ENCODE measurements at regions not wholly inside any gene's neighbourhood (a gene's known extent, or its start where the extent isn't known, plus 50 kb on each side); places are given as distances from the start of the nearest gene placed in this dataset.

GRCh38 chr2:155209696-155210450 lies 511.4 kb downstream of the KCNJ3 start:
- no peak overlapping the region for H3K4me3 ChIP-seq (ENCODE audit: control insufficient read depth, low read depth, low read length)
- no peak for TF ChIP-seq CTCF (IDR thresholded peaks at IDR 0.05; ENCODE audit: control insufficient read depth, insufficient read depth, low read depth, low read length, missing control alignments)
- DNase-seq (ENCODE audit: low read depth) = no peak

- no peak for TF ChIP-seq CTCF (IDR thresholded peaks at IDR 0.05; ENCODE audit: control insufficient read depth, insufficient read depth, low read depth, low read length, missing control alignments)
- DNase-seq (ENCODE audit: low read depth) = no peak
- H3K4me3 ChIP-seq (ENCODE audit: control insufficient read depth, low read depth, low read length) = no peak overlapping the region
These were observed 504.7 kb downstream of the KCNJ3 start for GRCh38 chr2:155203178-155203577.

GRCh38 chr2:155200753-155201152 lies 502.3 kb downstream of the KCNJ3 start:
- TF ChIP-seq CTCF (IDR thresholded peaks at IDR 0.05; ENCODE audit: control insufficient read depth, insufficient read depth, low read depth, low read length, missing control alignments) = no peak
- no peak for DNase-seq (ENCODE audit: low read depth)
- H3K4me3 ChIP-seq (ENCODE audit: control insufficient read depth, low read depth, low read length) = no peak overlapping the region

GRCh38 chr2:155190342-155190741 lies 491.8 kb downstream of the KCNJ3 start:
- no peak overlapping the region for H3K4me3 ChIP-seq (ENCODE audit: control insufficient read depth, low read depth, low read length)
- no peak for TF ChIP-seq CTCF (IDR thresholded peaks at IDR 0.05; ENCODE audit: control insufficient read depth, insufficient read depth, low read depth, low read length, missing control alignments)
- DNase-seq (ENCODE audit: low read depth) = no peak

GRCh38 chr2:155178921-155179320 lies 480.4 kb downstream of the KCNJ3 start:
- no peak for TF ChIP-seq CTCF (IDR thresholded peaks at IDR 0.05; ENCODE audit: control insufficient read depth, insufficient read depth, low read depth, low read length, missing control alignments)
- no peak for DNase-seq (ENCODE audit: low read depth)
- H3K4me3 ChIP-seq (ENCODE audit: control insufficient read depth, low read depth, low read length) = no peak overlapping the region

GRCh38 chr2:155176345-155176744 lies 477.9 kb downstream of the KCNJ3 start:
- no peak for TF ChIP-seq CTCF (IDR thresholded peaks at IDR 0.05; ENCODE audit: control insufficient read depth, insufficient read depth, low read depth, low read length, missing control alignments)
- no peak overlapping the region for H3K4me3 ChIP-seq (ENCODE audit: control insufficient read depth, low read depth, low read length)
- no peak for DNase-seq (ENCODE audit: low read depth)

Data from AG09309 (cell line).